PC-9 (cell line): ENCODE measurements at regions not wholly inside any gene's neighbourhood (a gene's known extent, or its start where the extent isn't known, plus 50 kb on each side); places are given as distances from the start of the nearest gene placed in this dataset.

Experiments
- EZH2 ChIP-seq: fragments of 200-600 bp; sonication (generic); IDR thresholded peaks from 2 replicates; pipeline ENCODE4 v1.8.0; 2017; ENCODE audit warnings: antibody characterized with exemption, low read depth
- TF ChIP-seq, protein P1 (sequence below): fragments of 200-600 bp; sonication (generic); conservative IDR thresholded peaks from 2 replicates; pipeline ENCODE4 v1.6.1; 2017; ENCODE audit warnings: mixed run types, antibody characterized with exemption, mild to moderate bottlenecking, moderate library complexity

DNA sequence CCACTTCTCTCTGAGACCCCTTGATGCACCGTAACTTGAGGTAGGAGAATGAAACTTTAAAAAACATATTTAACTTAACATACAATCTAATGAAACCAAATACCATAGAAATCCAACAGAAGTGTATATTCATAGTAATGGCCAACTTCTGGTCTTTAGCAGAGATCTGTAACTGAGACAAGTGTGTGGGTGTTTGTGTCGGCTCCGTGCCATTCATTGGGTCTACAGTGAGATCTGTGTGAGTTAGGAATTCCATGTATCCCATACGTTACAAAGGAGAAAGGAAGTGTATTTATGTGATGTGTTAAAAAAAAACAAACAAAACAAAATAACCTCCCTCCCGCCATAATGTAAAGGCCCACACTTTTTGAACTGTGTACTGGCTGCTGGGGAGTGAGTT is 348.0 kb upstream of the NR3C2 start:
- TF ChIP-seq, protein P1, sequence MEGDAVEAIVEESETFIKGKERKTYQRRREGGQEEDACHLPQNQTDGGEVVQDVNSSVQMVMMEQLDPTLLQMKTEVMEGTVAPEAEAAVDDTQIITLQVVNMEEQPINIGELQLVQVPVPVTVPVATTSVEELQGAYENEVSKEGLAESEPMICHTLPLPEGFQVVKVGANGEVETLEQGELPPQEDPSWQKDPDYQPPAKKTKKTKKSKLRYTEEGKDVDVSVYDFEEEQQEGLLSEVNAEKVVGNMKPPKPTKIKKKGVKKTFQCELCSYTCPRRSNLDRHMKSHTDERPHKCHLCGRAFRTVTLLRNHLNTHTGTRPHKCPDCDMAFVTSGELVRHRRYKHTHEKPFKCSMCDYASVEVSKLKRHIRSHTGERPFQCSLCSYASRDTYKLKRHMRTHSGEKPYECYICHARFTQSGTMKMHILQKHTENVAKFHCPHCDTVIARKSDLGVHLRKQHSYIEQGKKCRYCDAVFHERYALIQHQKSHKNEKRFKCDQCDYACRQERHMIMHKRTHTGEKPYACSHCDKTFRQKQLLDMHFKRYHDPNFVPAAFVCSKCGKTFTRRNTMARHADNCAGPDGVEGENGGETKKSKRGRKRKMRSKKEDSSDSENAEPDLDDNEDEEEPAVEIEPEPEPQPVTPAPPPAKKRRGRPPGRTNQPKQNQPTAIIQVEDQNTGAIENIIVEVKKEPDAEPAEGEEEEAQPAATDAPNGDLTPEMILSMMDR: no peak
- no peak for TF ChIP-seq EZH2
